Activated naive CD4-positive, alpha-beta T cell treated with anti-CD3 and anti-CD28 coated beads, Interleukin-2, amount 50 U/mL, for 24 hours (primary cell): ENCODE measurements at regions not wholly inside any gene's neighbourhood (a gene's known extent, or its start where the extent isn't known, plus 50 kb on each side); places are given as distances from the start of the nearest gene placed in this dataset.

ENCODE experiments used
- H3K27ac Mint-ChIP-seq: one replicate; pipeline ENCODE4 v1.8.0; 2021; ENCODE audit warnings: mild to moderate bottlenecking, mixed read lengths
- H3K27me3 Mint-ChIP-seq: one replicate; pipeline ENCODE4 v1.8.0; 2021; ENCODE audit warnings: mixed read lengths
- H3K36me3 Mint-ChIP-seq: one replicate; pipeline ENCODE4 v1.8.0; 2021; ENCODE audit warnings: mixed read lengths
- H3K4me1 Mint-ChIP-seq: one replicate; pipeline ENCODE4 v1.8.0; 2021; ENCODE audit warnings: mixed read lengths
- H3K4me3 Mint-ChIP-seq: one replicate; pipeline ENCODE4 v1.8.0; 2021; ENCODE audit warnings: mild to moderate bottlenecking, mixed read lengths
- H3K9me3 Mint-ChIP-seq: one replicate; pipeline ENCODE4 v1.8.0; 2021; ENCODE audit warnings: mixed read lengths

DNA sequence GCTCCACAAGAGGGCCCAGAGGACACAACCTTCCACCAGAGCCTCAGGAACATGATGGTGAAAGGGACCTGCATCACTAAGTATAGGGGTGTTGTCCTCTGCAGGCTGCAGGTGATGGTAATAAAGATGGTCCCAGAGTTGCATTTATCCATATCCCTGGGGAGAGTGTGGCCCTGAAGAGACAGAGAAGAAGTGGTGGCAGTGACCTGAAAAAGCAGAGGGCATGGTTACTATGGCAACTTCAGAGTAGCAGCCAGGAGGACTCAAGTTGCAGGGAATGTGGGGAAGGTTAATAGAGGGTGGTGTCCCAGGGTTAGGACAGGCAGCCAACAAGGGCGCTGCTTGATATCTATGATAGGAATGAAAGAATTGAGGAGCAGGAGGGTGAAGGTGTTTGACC lies 57.1 kb downstream of the HLA-A start:
- H3K27me3 Mint-ChIP-seq, result no peaks in the 10 kb centered on the region
- peaks cover 3% of the 10 kb centered on the region for H3K36me3 Mint-ChIP-seq
- no peak overlapping the region for H3K27ac Mint-ChIP-seq
- H3K4me1 Mint-ChIP-seq, result no peaks in the 10 kb centered on the region
- H3K4me3 Mint-ChIP-seq, result no peak overlapping the region
- H3K9me3 Mint-ChIP-seq, result no peaks in the 10 kb centered on the region

- Mint-ChIP-seq H3K27me3 (peaks cover 2% of the 10 kb centered on the region), H3K4me3 (no peak overlapping the region), H3K27ac (no peak overlapping the region), H3K9me3 (no peaks in the 10 kb centered on the region), H3K36me3 (peaks cover 3% of the 10 kb centered on the region), H3K4me1 (no peaks in the 10 kb centered on the region)
These were observed 57.9 kb downstream of the HLA-A start for GRCh38 chr6:30000156-30000791.

GRCh38 chr6:30002871-30003270 lies 58.2 kb upstream of the POLR1H start:
- Mint-ChIP-seq H3K4me3 (no peak overlapping the region), H3K27ac (no peak overlapping the region), H3K4me1 (peaks cover 14% of the 10 kb centered on the region), H3K27me3 (peaks cover 12% of the 10 kb centered on the region), H3K36me3 (peaks cover 3% of the 10 kb centered on the region), H3K9me3 (no peaks in the 10 kb centered on the region)

DNA sequence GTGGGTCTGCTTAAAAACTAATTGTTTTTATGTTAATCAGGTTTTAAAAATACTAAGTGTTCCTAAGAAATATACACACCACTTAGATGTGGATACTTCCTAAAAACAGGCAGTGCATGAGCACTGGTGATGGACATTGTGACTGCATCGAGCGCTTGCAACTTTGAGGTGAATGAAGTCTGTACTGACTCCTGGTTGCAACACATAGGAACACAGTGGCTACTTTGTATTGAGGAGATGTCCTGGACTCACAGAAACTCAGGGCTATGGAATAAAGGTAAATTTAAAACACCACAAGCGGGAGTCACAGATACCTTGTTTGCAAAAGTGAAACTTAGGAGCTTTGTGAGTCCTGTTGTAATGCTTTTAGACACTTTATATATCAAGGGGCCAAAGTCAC lies 55.6 kb upstream of the POLR1H start:
- Mint-ChIP-seq H3K4me1 (peaks cover 15% of the 10 kb centered on the region), H3K27me3 (peaks cover 14% of the 10 kb centered on the region), H3K27ac (no peak overlapping the region), H3K36me3 (peaks cover 10% of the 10 kb centered on the region), H3K9me3 (no peaks in the 10 kb centered on the region), H3K4me3 (peak overlapping the region; percentile 81)

- peak overlapping the region; percentile 63 for H3K27ac Mint-ChIP-seq
- peaks cover 18% of the 10 kb centered on the region for H3K27me3 Mint-ChIP-seq
- no peaks in the 10 kb centered on the region for H3K9me3 Mint-ChIP-seq
- H3K36me3 Mint-ChIP-seq, result peaks cover 17% of the 10 kb centered on the region
- peak overlapping the region; percentile 81 for H3K4me3 Mint-ChIP-seq
- H3K4me1 Mint-ChIP-seq, result peaks cover 15% of the 10 kb centered on the region
These were observed 54.6 kb upstream of the POLR1H start for GRCh38 chr6:30006170-30007131.

GRCh38 chr6:30007132-30007764 lies 53.8 kb upstream of the POLR1H start:
- Mint-ChIP-seq H3K4me3 (peak overlapping the region; percentile 74), H3K27ac (no peak overlapping the region), H3K27me3 (peaks cover 18% of the 10 kb centered on the region), H3K9me3 (no peaks in the 10 kb centered on the region), H3K4me1 (peaks cover 15% of the 10 kb centered on the region), H3K36me3 (peaks cover 20% of the 10 kb centered on the region)

DNA sequence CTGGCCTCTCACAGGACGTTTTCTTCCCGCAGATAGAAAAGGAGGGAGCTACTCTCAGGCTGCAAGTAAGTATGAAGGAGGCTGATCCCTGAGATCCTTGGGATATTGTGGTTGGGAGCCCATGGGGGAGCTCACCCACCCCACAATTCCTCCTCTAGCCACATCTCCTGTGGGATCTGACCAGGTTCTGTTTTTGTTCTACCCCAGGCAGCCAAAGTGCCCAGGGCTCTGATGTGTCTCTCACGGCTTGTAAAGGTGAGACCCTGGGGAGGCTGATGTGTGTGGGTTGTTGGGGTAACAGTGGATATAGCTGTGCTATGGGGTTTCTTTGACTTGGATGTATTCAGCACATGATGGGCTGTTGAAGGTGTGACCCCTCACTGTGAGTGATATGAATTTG lies 52.0 kb upstream of the POLR1H start:
- H3K9me3 Mint-ChIP-seq, result no peaks in the 10 kb centered on the region
- H3K27ac Mint-ChIP-seq, result no peak overlapping the region
- H3K36me3 Mint-ChIP-seq, result peaks cover 20% of the 10 kb centered on the region
- peaks cover 15% of the 10 kb centered on the region for H3K4me1 Mint-ChIP-seq
- H3K27me3 Mint-ChIP-seq, result peaks cover 18% of the 10 kb centered on the region
- no peak overlapping the region for H3K4me3 Mint-ChIP-seq
